ENCODE measurements at regions not wholly inside any gene's neighbourhood (a gene's known extent, or its start where the extent isn't known, plus 50 kb on each side); places are given as distances from the start of the nearest gene placed in this dataset.

DNA sequence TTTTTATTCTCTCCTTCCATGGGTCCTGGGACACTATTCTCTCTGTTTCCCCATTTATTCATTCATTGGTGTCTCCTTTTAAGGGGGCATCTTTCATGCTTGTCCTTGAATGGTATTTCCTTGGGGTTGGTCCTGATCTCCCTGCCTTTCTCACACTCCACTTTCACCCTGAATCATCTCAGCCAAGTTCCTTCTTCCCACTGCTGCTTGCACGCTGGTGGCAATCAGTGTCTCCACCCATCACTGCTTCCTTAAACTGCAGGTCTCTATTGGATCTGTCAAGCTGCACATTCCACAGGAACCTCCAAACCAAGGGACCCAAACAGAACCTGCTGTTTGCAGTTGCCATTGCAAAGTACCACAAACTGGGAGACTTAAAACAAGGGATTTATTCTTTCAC is 89.3 kb upstream of the SDK2 start:
- peaks cover 0 to 16% (median 11%) of the 10 kb centered on the region in 3 donors for H3K9me3 ChIP-seq
- 8 to 41% methylated on average over 1 of the region's 1 CpG for WGBS, 2 donors
- no peak overlapping the region for H3K4me3 ChIP-seq
- no peak overlapping the region for H3K27ac ChIP-seq
- H3K27me3 ChIP-seq, result peaks cover 0 to 79% (median 0%) of the 10 kb centered on the region in 4 donors
- TF ChIP-seq POLR2A (IDR thresholded peaks at IDR 0.05), result no peak
- TF ChIP-seq, protein P1, sequence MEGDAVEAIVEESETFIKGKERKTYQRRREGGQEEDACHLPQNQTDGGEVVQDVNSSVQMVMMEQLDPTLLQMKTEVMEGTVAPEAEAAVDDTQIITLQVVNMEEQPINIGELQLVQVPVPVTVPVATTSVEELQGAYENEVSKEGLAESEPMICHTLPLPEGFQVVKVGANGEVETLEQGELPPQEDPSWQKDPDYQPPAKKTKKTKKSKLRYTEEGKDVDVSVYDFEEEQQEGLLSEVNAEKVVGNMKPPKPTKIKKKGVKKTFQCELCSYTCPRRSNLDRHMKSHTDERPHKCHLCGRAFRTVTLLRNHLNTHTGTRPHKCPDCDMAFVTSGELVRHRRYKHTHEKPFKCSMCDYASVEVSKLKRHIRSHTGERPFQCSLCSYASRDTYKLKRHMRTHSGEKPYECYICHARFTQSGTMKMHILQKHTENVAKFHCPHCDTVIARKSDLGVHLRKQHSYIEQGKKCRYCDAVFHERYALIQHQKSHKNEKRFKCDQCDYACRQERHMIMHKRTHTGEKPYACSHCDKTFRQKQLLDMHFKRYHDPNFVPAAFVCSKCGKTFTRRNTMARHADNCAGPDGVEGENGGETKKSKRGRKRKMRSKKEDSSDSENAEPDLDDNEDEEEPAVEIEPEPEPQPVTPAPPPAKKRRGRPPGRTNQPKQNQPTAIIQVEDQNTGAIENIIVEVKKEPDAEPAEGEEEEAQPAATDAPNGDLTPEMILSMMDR (IDR thresholded peaks at IDR 0.05), result no peak
- no peak for DNase-seq
- H3K36me3 ChIP-seq, result no peaks in the 10 kb centered on the region
- intact Hi-C loops (cut with DNase I), result no loop called here
- H3K4me1 ChIP-seq, result no peaks in the 10 kb centered on the region

DNA sequence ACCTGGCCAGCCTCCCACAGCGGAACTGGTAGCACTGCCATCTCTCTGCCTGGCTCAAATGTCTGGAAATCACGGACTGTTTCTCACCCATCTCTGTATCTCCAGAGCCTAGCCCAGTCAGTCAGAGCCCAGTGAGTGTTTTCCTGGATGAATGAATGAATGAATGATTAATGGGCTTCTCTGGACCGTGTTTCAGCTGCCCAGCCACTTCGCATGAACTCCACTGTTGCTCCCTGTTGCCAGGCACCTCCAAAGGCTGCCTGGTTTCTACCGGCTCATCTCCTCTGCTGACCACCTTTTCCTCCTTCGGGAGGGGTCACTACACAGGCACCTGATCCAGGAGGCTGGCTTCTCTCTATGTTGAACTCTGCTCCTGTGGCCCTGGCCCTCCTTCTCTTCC is 91.0 kb upstream of the SDK2 start:
- Histone ChIP-seq H3K27me3 (peaks cover 0 to 85% (median 0%) of the 10 kb centered on the region in 4 donors), H3K4me3 (no peak overlapping the region), H3K4me1 (no peaks in the 10 kb centered on the region), H3K27ac (no peak overlapping the region), H3K9me3 (peaks cover 0 to 15% (median 10%) of the 10 kb centered on the region in 3 donors), H3K36me3 (no peaks in the 10 kb centered on the region)
- DNase-seq, result no peak
- intact Hi-C loops (cut with DNase I), result no loop called here
- WGBS, 2 donors, result 48 to 68% methylated on average over 6 of the region's 6 CpGs
- TF ChIP-seq POLR2A (IDR thresholded peaks at IDR 0.05), result no peak
- TF ChIP-seq, protein P1 (IDR thresholded peaks at IDR 0.05), result no peak

DNA sequence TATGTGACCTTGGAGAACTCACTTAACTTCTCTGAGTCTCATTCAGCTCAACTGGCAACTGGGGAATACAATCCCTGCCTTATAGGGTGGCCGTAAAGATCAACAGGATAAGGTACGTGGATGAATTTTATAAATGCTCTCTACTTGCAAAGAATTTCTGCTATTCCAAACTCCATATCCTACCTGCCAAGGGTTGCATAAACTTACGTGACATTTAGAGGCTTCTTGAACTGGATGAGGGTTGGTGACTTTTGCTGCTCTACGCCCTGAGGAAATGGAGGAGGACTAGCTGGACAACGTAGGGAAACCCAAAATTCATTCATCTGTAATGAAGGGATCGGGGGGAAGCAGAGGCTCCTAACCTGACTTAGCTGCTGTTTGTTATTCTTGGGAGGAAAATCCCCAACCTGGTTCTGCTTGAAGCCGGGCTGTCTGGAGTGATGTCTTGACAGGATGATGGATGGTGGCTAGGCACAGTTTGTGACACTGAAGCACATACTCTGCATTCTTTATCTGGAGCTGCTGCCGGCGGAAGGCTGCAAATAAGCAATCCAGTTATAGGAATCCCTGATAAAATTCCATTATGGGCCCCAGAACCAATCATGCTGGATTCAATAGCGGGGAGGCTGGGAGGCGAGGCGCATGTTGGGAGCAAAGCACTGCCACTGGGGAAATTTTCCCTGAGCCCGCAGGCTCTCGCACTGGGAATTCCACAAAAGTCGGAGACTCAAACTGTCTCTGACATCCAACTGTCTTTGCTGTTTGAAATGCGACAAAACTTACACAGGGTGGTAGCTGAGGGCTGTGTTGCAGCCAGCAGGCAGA is 94.7 kb upstream of the SDK2 start:
- Histone ChIP-seq H3K4me3 (no peak overlapping the region), H3K9me3 (no peaks in the 10 kb centered on the region), H3K27ac (no peak overlapping the region), H3K4me1 (no peaks in the 10 kb centered on the region), H3K36me3 (no peaks in the 10 kb centered on the region), H3K27me3 (peaks cover 0 to 96% (median 0%) of the 10 kb centered on the region in 4 donors)
- 47 to 48% methylated on average over 7 to 12 of the region's 16 CpGs for WGBS, 2 donors
- no peak for TF ChIP-seq POLR2A (IDR thresholded peaks at IDR 0.05)
- TF ChIP-seq, protein P1 (IDR thresholded peaks at IDR 0.05), result no peak
- intact Hi-C loops (cut with DNase I), result no loop called here
- no peak for DNase-seq

DNA sequence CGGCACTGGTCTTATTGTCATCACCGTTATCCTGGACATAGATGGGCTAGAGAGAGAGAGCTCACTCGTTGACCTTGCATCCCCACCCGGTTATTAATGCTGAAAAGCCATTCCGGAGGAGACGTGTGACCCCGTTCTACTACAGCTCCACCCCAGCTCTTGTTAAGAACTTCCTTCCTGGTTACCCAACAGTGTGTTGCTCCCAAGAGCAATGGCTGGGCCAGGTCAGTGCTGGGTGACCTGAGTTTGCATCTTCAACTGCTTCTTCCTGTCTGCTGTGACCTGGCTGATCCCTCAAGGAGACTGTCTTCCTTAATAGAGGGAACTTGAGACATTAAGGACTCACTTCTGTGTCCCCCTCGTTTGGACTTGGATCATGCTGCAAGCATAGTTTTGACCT is 96.1 kb upstream of the SDK2 start:
- Histone ChIP-seq H3K4me3 (no peak overlapping the region), H3K36me3 (no peaks in the 10 kb centered on the region), H3K27ac (no peak overlapping the region), H3K4me1 (no peaks in the 10 kb centered on the region), H3K27me3 (peaks cover 0 to 96% (median 0%) of the 10 kb centered on the region in 4 donors), H3K9me3 (no peaks in the 10 kb centered on the region)
- WGBS, 2 donors, result 56 to 64% methylated on average over 8 of the region's 8 CpGs
- no peak for DNase-seq
- intact Hi-C loops (cut with DNase I), result no loop called here
- TF ChIP-seq, protein P1 (IDR thresholded peaks at IDR 0.05), result no peak
- no peak for TF ChIP-seq POLR2A (IDR thresholded peaks at IDR 0.05)

DNA sequence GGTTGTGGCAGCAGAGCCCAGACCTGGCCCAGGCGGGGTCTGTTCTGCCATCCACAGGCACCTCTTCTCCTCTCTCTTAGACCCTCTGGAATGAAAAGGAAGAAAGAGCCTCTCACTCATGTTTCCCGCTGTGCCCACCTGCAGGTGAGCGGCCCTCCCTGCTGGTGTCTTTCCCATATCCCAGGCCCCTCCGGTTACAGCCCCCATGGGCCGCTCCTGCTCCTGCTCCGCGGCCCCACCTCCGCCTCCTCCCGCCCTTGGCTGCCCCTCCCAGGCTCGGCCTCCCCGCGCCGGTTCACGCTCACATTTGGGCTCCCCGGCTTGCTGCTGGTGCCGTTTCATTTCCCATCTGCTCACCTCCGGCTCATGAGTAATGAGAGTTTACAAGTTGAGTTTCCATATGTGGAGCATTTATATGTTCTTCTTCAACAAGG is 98.7 kb upstream of the SDK2 start:
- no peaks in the 10 kb centered on the region for H3K9me3 ChIP-seq
- H3K4me1 ChIP-seq, result no peaks in the 10 kb centered on the region
- WGBS, 2 donors, result 38 to 53% methylated on average over 5 to 8 of the region's 17 CpGs
- intact Hi-C loops (cut with DNase I), result no loop called here
- no peaks in the 10 kb centered on the region for H3K36me3 ChIP-seq
- TF ChIP-seq, protein P1 (IDR thresholded peaks at IDR 0.05), result no peak
- no peak for TF ChIP-seq POLR2A (IDR thresholded peaks at IDR 0.05)
- DNase-seq, result no peak
- peaks cover 0 to 96% (median 0%) of the 10 kb centered on the region in 4 donors for H3K27me3 ChIP-seq
- H3K4me3 ChIP-seq, result no peak overlapping the region
- no peak overlapping the region for H3K27ac ChIP-seq

Data from esophagus squamous epithelium (tissue), 5 donors.